CD8-positive, alpha-beta memory T cell (primary cell): ENCODE measurements at regions not wholly inside any gene's neighbourhood (a gene's known extent, or its start where the extent isn't known, plus 50 kb on each side); places are given as distances from the start of the nearest gene placed in this dataset.
"Not testable (repeated sequence)": the region's sequence is repeated elsewhere in the genome, so short reads cannot be mapped to it uniquely, and the experiment has no call there.

Experiments
- CTCF ChIA-PET: fragments of 350-600 bp; sonication (Branson Sonifier 250); formaldehyde crosslinking; loops from one replicate; lab custom pipeline; 2021; ENCODE audit warnings: antibody characterized with exemption; lab: Charles Lee
- POLR2A ChIA-PET: fragments of 350-600 bp; sonication (Branson Sonifier 250); formaldehyde crosslinking; loops from one replicate; lab custom pipeline; 2021; ENCODE audit warnings: antibody characterized with exemption; lab: Charles Lee
- DNase-seq, 5 donors: peaks; one replicate each; pipeline versions ENCODE4 v3.0.0 to v3.0.0-alpha.2; 2020 to 2022; ENCODE audit warnings: mixed read lengths in 1 of 5
- H3K27ac ChIP-seq: one replicate; pipeline ENCODE4 v1.7.0; 2013; ENCODE audit warnings: low read depth, mild to moderate bottlenecking, low read length, moderate library complexity
- H3K27me3 ChIP-seq: 2 replicates; pipeline ENCODE4 v1.7.0; 2013; ENCODE audit warnings: low read length, mild to moderate bottlenecking; ENCODE audit not compliant: insufficient read depth, poor library complexity, severe bottlenecking
- H3K36me3 ChIP-seq: 2 replicates; pipeline ENCODE4 v1.7.0; 2013; ENCODE audit warnings: mild to moderate bottlenecking, low read length, moderate library complexity; ENCODE audit not compliant: insufficient read depth
- H3K4me1 ChIP-seq: 2 replicates; pipeline ENCODE4 v1.7.0; 2013; ENCODE audit warnings: mild to moderate bottlenecking, low read length, moderate library complexity; ENCODE audit not compliant: insufficient read depth
- H3K4me3 ChIP-seq: 2 replicates; pipeline ENCODE4 v1.7.0; 2013; ENCODE audit warnings: mild to moderate bottlenecking, low read length
- H3K9me3 ChIP-seq: 2 replicates; pipeline ENCODE4 v1.7.0; 2013; ENCODE audit warnings: mild to moderate bottlenecking, low read length
- H3K27ac Mint-ChIP-seq, 8 donors: one replicate each; pipeline ENCODE4 v1.8.0; 2020 to 2021; ENCODE audit warnings: mixed read lengths in 8 of 8, mild to moderate bottlenecking in 6 of 8, inconsistent platforms in 3 of 8, moderate library complexity in 3 of 8
- H3K27me3 Mint-ChIP-seq, 2 donors: one replicate each; pipeline ENCODE4 v1.8.0; 2020 to 2021; ENCODE audit warnings: mixed read lengths in 2 of 2, mild to moderate bottlenecking in 1 of 2, moderate library complexity in 1 of 2
- H3K36me3 Mint-ChIP-seq, 3 donors: one replicate each; pipeline ENCODE4 v1.8.0; 2020 to 2021; ENCODE audit warnings: mixed read lengths in 3 of 3, inconsistent platforms in 1 of 3, mild to moderate bottlenecking in 1 of 3
- H3K4me1 Mint-ChIP-seq, 3 donors: one replicate each; pipeline ENCODE4 v1.8.0; 2020 to 2021; ENCODE audit warnings: mixed read lengths in 3 of 3, inconsistent platforms in 1 of 3, mild to moderate bottlenecking in 1 of 3
- H3K4me3 Mint-ChIP-seq, 7 donors: one replicate each; pipeline ENCODE4 v1.8.0; 2020 to 2021; ENCODE audit warnings: mixed read lengths in 7 of 7, mild to moderate bottlenecking in 6 of 7, moderate library complexity in 4 of 7, inconsistent platforms in 2 of 7
- H3K9me3 Mint-ChIP-seq, 5 donors: one replicate each; pipeline ENCODE4 v1.8.0; 2020 to 2022; ENCODE audit warnings: mixed read lengths in 5 of 5, mild to moderate bottlenecking in 3 of 5, moderate library complexity in 2 of 5, inconsistent platforms in 1 of 5

- H3K36me3 ChIP-seq, H3K4me1 Mint-ChIP-seq, H3K9me3 Mint-ChIP-seq, H3K27ac Mint-ChIP-seq, H3K27me3 ChIP-seq, H3K4me3 Mint-ChIP-seq, H3K4me3 ChIP-seq, H3K27ac ChIP-seq, DNase-seq, POLR2A ChIA-PET, H3K27me3 Mint-ChIP-seq, H3K4me1 ChIP-seq, H3K9me3 ChIP-seq, H3K36me3 Mint-ChIP-seq, CTCF ChIA-PET: not testable (repeated sequence)
Measured at GRCh38 chrX:89706481-89706880, 215.2 kb upstream of the TGIF2LX start.

DNA sequence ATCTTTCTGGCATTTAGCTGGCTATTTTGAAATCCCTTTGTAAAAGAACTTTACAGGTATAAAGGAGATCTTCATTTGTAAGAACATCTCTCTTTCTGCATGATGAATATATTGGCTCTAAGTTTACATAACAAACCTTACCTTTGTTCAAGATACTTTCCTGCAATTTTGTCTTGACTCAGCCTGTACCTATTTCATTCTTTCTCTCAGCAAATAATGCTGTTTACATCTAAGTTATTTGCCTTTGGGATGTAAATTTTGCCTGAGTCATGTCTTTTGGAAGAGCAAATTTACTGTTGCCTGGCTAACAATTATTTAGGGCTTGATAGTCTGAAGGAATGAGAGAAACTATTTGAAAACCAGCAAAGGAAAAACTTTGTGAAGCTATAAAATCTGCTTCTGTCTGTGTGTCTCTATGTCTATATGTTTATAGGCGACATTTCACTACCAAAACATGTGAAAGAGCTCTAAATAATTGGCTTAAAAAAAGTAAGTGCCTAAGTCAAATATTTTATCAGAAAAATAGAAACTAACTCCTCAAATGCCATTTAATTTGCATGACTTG, 214.3 kb upstream of the TGIF2LX start:
- CTCF ChIA-PET, H3K27me3 Mint-ChIP-seq, DNase-seq, H3K9me3 ChIP-seq, H3K4me3 ChIP-seq, H3K36me3 ChIP-seq, POLR2A ChIA-PET, H3K27ac Mint-ChIP-seq, H3K9me3 Mint-ChIP-seq, H3K27ac ChIP-seq, H3K27me3 ChIP-seq, H3K36me3 Mint-ChIP-seq, H3K4me1 ChIP-seq, H3K4me1 Mint-ChIP-seq, H3K4me3 Mint-ChIP-seq: not testable (repeated sequence)

DNA sequence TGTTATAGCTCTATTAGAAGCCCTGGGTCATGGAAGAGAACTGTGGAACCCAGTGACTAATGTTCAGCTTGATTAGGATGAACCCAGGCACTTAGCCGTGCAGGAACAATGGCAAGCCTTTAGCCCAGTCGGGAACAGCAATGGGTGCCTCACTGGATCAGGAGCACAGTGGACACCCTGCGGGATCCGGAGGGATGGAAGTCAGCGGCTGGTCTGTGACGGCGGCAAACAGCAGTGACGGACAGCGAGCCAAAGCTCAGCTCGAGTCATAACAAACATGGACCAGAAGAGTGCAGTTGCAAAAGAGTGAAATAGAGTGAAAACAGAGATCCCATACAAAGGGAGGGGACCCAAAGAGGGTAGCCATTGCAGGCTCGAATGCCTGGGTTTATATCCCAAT, 187.3 kb upstream of the TGIF2LX start:
- CTCF ChIA-PET, H3K27ac Mint-ChIP-seq, H3K4me1 ChIP-seq, H3K4me3 Mint-ChIP-seq, H3K27ac ChIP-seq, H3K27me3 Mint-ChIP-seq, H3K9me3 ChIP-seq, H3K27me3 ChIP-seq, DNase-seq, H3K4me1 Mint-ChIP-seq, H3K4me3 ChIP-seq, H3K9me3 Mint-ChIP-seq, H3K36me3 Mint-ChIP-seq, H3K36me3 ChIP-seq, POLR2A ChIA-PET: not testable (repeated sequence)

- CTCF ChIA-PET, H3K27me3 Mint-ChIP-seq, POLR2A ChIA-PET, H3K4me1 Mint-ChIP-seq, H3K27ac Mint-ChIP-seq, H3K27me3 ChIP-seq, H3K4me1 ChIP-seq, H3K4me3 Mint-ChIP-seq, H3K4me3 ChIP-seq, H3K36me3 ChIP-seq, H3K27ac ChIP-seq, DNase-seq, H3K9me3 ChIP-seq, H3K9me3 Mint-ChIP-seq, H3K36me3 Mint-ChIP-seq: not testable (repeated sequence)
Measured at GRCh38 chrX:89756466-89756865, 165.2 kb upstream of the TGIF2LX start.

DNA sequence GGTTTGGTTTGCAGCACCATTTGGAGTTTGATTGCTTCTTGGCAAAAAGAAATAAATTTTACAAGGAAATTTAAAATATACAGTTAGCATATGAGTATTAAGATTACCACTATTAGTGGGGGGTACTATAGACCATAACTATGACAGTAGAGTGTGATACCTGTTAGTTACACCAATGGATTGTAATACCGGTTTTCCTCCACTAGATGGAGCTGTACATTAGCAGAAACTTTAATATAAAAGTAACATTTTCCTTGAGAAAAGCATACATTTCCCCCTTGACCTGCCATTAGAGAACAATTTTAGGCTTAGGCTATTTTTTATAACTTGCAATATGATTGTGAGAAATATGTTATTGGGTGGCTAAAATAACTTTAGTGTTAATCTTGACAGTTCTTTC, 163.9 kb upstream of the TGIF2LX start:
- H3K4me1 Mint-ChIP-seq, DNase-seq, H3K4me1 ChIP-seq, H3K4me3 Mint-ChIP-seq, H3K36me3 Mint-ChIP-seq, H3K27ac Mint-ChIP-seq, H3K27ac ChIP-seq, CTCF ChIA-PET, H3K9me3 Mint-ChIP-seq, POLR2A ChIA-PET, H3K27me3 ChIP-seq, H3K36me3 ChIP-seq, H3K9me3 ChIP-seq, H3K27me3 Mint-ChIP-seq, H3K4me3 ChIP-seq: not testable (repeated sequence)

DNA sequence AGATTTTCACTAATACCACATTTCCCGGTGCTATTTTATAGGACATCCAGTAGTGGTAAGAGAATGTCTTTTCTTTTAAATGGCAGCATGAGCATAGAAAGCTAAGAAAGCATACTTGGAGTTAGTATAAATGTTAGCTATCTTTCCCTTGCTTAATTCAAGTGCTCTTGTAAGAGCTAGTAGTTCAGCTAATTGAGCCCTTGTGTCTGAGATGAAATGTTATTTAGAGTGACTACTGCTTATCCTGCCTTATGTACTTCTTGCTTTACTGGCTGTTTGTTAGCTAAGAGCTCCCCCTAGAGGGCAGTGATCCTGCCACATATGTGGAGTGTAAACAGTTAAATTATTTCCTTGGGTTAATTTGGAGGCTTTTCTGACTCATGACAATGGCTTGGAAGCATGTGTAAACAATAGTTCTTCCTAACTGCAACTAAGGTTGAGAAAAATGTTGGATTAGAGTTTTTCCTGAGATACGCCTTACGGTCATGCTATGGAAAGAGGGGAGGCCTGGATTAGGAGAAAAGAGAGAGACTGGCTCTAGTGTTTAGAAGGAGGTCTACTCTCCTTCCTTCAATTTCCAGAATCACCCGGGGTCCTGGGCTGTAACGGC, 162.5 kb upstream of the TGIF2LX start:
- H3K27ac ChIP-seq, H3K4me3 ChIP-seq, H3K27ac Mint-ChIP-seq, POLR2A ChIA-PET, DNase-seq, H3K36me3 Mint-ChIP-seq, H3K4me3 Mint-ChIP-seq, H3K4me1 ChIP-seq, H3K27me3 Mint-ChIP-seq, H3K36me3 ChIP-seq, H3K4me1 Mint-ChIP-seq, CTCF ChIA-PET, H3K27me3 ChIP-seq, H3K9me3 ChIP-seq, H3K9me3 Mint-ChIP-seq: not testable (repeated sequence)

- H3K4me3 ChIP-seq, H3K4me3 Mint-ChIP-seq, H3K9me3 ChIP-seq, H3K4me1 ChIP-seq, H3K4me1 Mint-ChIP-seq, POLR2A ChIA-PET, H3K36me3 ChIP-seq, H3K27ac Mint-ChIP-seq, CTCF ChIA-PET, H3K36me3 Mint-ChIP-seq, H3K27me3 ChIP-seq, H3K27ac ChIP-seq, H3K9me3 Mint-ChIP-seq, H3K27me3 Mint-ChIP-seq, DNase-seq: not testable (repeated sequence)
Measured at GRCh38 chrX:89771639-89772038, 150.1 kb upstream of the TGIF2LX start.

DNA sequence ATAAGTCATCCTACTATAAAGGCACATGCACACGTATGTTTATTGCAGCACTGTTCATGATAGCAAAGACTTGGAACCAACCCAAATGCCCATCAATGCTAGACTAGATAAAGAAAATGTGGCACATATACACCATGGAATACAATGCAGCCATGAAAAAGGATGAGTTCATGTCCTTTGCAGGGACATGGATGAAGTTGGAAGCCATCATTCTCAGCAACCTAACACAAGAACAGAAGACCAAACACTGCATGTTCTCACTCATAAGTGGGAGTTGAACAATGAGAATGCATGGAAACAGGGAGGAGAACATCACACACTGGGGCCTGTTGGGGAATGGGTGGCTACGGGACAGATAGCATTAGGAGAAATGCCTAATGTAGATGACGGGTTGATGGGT, 110.3 kb upstream of the TGIF2LX start:
- H3K4me3 ChIP-seq, POLR2A ChIA-PET, H3K36me3 ChIP-seq, H3K9me3 Mint-ChIP-seq, H3K4me1 ChIP-seq, H3K4me1 Mint-ChIP-seq, CTCF ChIA-PET, H3K27ac Mint-ChIP-seq, DNase-seq, H3K4me3 Mint-ChIP-seq, H3K9me3 ChIP-seq, H3K27ac ChIP-seq, H3K27me3 Mint-ChIP-seq, H3K27me3 ChIP-seq, H3K36me3 Mint-ChIP-seq: not testable (repeated sequence)

- CTCF ChIA-PET, H3K4me3 ChIP-seq, H3K36me3 Mint-ChIP-seq, H3K4me3 Mint-ChIP-seq, POLR2A ChIA-PET, H3K27ac Mint-ChIP-seq, H3K4me1 ChIP-seq, H3K27ac ChIP-seq, H3K9me3 Mint-ChIP-seq, H3K9me3 ChIP-seq, H3K27me3 Mint-ChIP-seq, H3K4me1 Mint-ChIP-seq, DNase-seq, H3K27me3 ChIP-seq, H3K36me3 ChIP-seq: not testable (repeated sequence)
Measured at GRCh38 chrX:89839723-89840122, 82.0 kb upstream of the TGIF2LX start.
